ENCODE measurements at regions not wholly inside any gene's neighbourhood (a gene's known extent, or its start where the extent isn't known, plus 50 kb on each side); places are given as distances from the start of the nearest gene placed in this dataset.

DNA sequence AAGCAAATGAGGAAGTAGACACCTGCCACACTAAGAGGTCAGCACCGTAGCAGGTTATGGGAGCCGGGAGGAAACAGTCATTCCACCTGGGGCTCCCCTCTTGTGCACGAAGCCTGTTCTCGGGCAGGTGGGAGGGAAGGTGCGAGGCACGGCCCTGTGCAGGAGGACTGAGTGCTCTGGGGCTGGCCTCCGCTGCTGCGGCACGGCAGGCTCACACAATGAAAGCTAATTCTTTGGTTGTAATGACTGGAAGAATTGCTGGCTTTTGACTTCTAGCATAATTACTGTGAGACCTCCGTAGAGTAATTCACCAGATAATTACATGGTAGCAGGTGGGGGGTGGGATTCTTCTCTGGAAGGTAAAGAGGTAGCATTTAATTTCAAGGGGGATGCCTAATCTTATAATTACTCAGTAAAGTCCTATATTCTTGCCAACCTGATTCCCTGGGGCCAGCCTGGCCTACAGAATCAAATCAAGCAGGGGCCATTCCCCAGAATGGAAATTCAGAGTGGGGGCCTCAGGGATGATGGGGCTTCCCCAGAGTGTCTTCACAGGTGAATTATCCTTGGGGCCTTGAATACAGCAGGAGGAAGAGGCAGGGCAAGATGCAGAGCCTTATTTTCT lies 129.1 kb downstream of the TPRA1 start:
- DNase-seq (ENCODE audit: insufficient read length, low spot score) (no peak), FAIRE-seq (no peak)

DNA sequence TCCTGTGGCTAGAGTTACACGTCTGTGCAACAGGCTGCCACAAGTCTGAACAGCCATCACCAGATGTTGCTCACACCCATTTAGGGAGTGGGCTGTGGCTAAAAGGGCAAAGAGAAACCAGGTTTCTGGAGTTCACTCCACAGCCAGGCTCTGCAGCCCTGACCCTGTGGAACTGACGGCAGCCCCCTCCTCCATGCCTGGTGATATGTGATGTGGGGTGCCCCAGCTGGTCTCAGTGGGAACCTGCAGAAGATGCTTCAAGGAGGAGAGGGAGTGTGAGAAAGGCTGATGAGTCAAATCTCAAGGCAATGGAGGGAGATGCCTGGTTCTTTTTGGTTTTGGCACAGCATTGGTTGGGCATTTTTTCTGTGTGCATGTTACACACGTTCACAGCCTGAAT lies 130.6 kb downstream of the TPRA1 start:
- DNase-seq (ENCODE audit: insufficient read length, low spot score) (no peak), FAIRE-seq (no peak)

DNA sequence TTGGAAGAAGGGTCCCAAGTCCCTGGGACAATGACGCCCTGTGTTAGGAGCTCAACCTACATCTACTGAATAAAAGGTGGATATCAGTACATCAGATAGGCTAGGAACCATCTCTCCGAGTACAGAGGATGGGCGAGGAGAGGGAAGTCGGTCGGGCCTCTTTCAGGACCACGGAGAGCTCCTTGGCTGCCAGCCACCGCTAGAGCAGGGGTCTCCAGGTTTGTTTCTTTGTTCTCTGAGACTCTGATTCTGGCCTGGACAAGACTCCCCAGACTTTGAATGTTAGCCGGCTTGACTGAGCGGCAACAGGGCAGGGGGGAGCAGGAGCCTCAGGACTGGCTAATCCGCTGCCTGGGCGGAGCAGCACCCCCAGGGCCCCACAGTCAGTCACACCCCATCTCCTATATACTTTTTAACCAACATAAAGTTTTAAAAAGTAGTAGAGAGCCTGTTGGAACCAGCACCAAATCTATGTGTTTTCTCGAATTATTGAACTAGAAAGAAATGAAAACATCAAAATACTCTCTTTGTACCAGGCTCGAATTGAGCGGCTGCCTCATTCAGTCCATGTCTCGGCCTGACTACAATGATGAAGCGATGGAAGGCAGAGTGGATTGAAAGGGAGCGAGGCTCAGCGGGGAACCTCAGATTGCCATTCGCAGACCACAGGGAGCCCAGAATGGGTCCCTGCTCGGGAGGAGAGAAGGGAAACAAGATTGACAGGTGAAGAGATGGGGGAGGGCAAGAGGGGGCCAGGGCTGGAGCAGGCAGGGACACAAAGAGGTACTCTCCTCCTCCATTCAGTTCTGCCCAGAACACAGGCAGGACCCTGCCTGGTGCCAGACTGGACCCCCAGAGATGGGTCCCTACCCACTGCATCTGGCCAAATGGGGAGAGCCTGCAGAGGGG lies 131.6 kb downstream of the TPRA1 start:
- no peak for FAIRE-seq
- DNase-seq (ENCODE audit: insufficient read length, low spot score): no peak

- no peak for FAIRE-seq
- no peak for DNase-seq (ENCODE audit: insufficient read length, low spot score)
Observed at GRCh38 chr3:127457546-127458145, 132.9 kb downstream of the TPRA1 start.

GRCh38 chr3:127457094-127457475 lies 133.4 kb downstream of the TPRA1 start:
- FAIRE-seq (no peak), DNase-seq (ENCODE audit: insufficient read length, low spot score) (no peak)

GRCh38 chr3:127456471-127457093 lies 134.0 kb downstream of the TPRA1 start:
- FAIRE-seq (no peak), DNase-seq (ENCODE audit: insufficient read length, low spot score) (no peak)

GRCh38 chr3:127455541-127456450 lies 134.7 kb downstream of the TPRA1 start:
- DNase-seq (ENCODE audit: insufficient read length, low spot score): peak; percentile 83
- FAIRE-seq: no peak

DNA sequence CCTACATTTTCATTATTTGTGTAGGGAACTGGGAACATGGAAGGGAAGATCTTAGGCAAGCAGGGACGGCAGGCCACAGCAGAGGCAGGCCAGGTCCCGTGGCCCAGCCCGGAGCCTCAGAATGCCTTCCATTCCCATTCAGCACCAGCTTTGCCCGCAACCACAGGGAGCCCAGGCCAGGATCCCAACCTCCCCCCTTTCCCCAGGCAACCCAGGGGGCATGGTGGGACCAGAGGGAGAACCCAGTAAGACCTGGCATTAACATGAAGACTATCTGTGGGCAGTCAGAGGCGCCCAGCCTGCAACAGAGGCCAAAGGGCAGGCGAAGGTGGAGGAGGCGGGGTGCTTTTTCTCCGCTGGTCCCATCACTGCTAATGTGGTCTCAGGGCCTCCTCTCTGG lies 135.6 kb downstream of the TPRA1 start:
- no peak for FAIRE-seq
- DNase-seq (ENCODE audit: insufficient read length, low spot score): no peak

DNA sequence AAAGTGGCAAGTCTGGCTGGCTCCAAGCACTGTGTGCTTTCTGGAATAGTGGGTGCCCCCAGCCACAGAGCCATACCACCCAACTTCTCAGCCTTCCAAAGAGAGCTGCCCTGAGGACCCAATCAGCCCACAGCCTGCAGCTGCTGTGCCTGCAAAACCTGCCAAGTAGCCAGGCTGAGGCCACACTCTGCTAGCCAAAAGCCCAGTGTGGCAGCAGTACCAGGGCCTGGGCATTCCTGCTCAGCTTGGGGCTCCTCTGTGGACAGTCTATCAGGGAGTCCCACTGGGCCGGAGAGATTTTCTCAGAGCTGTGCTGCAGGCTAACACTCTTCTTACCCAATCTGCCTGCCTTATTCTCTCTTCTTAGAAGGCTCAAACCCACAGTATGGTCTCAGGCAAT lies 136.5 kb downstream of the TPRA1 start:
- FAIRE-seq (no peak), DNase-seq (ENCODE audit: insufficient read length, low spot score) (no peak)

DNA sequence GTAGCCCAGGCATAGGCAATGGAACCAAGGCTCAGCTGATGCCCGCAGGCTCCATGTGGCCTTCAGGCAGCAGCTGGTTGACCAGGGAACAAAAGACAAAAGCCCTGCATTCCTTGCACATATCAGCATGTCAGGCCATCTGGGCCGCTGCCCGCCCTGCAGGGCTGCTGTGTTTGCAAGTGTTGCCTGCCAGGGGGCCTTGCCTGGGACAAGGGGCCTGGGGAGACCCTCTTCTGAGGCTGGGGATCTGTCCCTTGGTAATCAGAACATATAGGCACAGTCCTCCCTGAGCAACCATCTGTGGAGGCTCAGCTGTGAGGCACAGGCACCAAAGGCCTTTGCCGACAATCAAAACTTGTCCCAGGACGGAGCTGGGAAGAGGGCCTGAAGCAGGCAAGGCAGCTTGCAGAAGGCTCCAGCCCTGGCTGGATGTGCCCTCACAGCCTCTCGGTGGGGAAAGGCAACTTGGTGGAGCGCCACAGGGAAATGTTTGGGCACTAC lies 138.2 kb downstream of the TPRA1 start:
- DNase-seq (ENCODE audit: insufficient read length, low spot score): no peak
- FAIRE-seq: no peak

- DNase-seq (ENCODE audit: insufficient read length, low spot score) (no peak), FAIRE-seq (no peak)
Observed at GRCh38 chr3:127451321-127451720, 139.2 kb downstream of the TPRA1 start.

DNA sequence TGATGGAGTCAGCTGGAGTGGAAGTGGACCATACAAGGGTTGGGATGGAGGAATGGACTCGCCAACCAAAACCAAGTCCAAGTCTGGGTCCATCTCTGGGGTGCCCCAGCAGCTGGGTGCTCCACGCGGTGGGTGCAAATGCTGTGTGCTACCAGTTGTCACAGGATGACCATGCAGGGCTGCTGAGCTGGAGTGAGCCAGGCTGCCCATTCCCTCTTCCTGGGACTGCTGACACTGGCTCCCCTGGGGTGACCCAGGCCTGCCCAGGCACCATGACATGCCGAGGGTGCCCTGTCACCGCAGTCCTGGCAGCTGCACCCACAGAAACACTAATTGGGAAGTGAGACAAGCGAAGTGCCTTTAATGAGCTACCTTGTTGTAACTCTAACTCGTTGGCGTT lies 140.2 kb downstream of the TPRA1 start:
- FAIRE-seq: no peak
- no peak for DNase-seq (ENCODE audit: insufficient read length, low spot score)

GRCh38 chr3:127449486-127450212 lies 140.9 kb downstream of the TPRA1 start:
- FAIRE-seq: no peak
- DNase-seq (ENCODE audit: insufficient read length, low spot score): no peak

GRCh38 chr3:127448671-127449070 lies 141.9 kb downstream of the TPRA1 start:
- FAIRE-seq: no peak
- no peak for DNase-seq (ENCODE audit: insufficient read length, low spot score)

DNA sequence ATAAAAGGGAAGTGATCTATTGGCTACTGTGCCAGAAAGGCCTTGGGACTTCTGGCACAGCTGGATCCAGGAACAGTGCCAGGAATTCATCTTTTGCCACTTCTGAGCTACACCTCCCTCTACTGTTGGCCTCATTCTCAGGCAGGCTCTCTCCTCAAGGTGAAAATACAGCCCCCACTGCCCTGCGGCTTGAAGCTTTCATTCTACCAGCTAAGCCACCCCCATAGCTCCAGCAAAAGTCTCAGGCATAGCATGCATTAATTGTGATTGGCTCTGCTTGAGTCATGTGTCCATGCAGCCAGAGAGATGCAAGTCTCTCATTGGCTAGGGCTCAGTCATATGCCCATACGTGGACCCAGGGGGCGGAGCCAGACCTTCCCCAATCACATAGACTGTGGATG lies 142.4 kb downstream of the TPRA1 start:
- no peak for DNase-seq (ENCODE audit: insufficient read length, low spot score)

DNA sequence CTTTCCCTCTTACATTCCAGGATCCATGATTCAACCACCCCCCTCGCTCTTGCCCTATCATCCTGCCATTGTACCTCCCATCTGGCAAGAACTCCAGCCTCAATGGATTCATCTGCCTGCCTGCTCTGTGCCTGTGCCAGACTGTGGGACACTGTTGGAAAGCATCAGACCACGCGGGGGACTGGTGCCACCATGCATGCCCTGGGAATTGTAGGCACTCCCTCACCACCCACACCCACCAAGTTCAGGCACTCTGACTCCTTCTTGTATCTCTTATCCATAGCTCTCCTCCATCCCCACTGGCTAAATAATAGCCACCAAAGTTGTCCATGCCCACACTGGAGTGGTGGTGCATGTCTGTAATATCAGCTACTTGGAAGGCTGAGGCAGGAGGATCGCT lies 143.8 kb downstream of the TPRA1 start:
- DNase-seq (ENCODE audit: insufficient read length, low spot score) (no peak), FAIRE-seq (no peak)

More for the DNA sequence above, 142.4 kb downstream of the TPRA1 start:
- FAIRE-seq: no peak

DNA sequence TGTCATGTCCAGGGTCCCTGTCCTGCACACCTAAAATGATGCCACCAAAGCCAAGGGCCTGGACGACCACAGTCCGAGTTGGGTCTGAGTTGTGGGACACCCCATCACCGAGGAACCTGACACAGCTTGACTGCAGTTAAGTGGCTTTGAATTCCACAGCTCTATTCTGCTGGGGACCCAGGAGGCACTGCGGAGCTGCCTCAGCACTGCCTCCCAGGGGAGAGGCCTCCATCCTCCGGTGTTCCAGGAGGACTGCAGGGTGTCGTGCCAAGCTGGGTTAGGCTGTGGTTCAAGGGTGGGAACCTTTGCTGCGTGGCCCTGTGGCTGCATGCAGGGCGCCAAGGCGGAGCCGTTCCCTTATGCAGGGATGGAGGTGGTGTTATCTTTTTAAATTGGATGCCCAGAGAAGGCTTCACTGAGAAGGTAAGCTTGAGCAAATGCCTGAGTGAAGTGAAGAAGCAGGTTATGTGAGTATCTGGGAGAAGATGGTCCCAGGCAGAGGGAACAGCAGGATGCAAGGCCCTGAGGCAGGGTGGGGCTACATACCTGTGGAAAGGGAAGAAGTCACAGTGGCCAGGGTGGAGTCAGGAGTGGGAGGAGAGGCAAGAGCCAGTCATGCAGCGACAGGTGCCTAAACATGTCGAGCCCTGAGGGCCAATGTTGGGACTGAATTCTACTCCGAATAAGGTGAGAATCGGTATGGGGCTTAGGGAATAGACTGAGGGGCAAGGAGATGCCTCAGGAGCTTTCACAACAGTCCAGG lies 144.8 kb downstream of the TPRA1 start:
- DNase-seq (ENCODE audit: insufficient read length, low spot score) (no peak), FAIRE-seq (no peak)

- DNase-seq (ENCODE audit: insufficient read length, low spot score) (no peak), FAIRE-seq (no peak)
Observed at GRCh38 chr3:127444761-127445160, 145.8 kb downstream of the TPRA1 start.

Measured in GM19239 (cell line).